Heart left ventricle (tissue), 13 donors: ENCODE measurements at regions not wholly inside any gene's neighbourhood (a gene's known extent, or its start where the extent isn't known, plus 50 kb on each side); places are given as distances from the start of the nearest gene placed in this dataset.

ENCODE experiments used
- POLR2A ChIP-seq, 2 donors: fragments of 450-650 bp; IDR thresholded peaks; one replicate each; pipeline ENCODE4 v1.6.1; 2017; ENCODE audit warnings: antibody characterized with exemption in 2 of 2, mild to moderate bottlenecking in 2 of 2, moderate library complexity in 2 of 2
- TF ChIP-seq, protein P1 (sequence below), 12 donors: fragments of 200-600 bp; sonication (generic) in 4 of 12; IDR thresholded peaks; one replicate each; pipeline versions ENCODE4 v1.5.0 to v1.8.0; 2018 to 2022; ENCODE audit warnings: antibody characterized with exemption in 12 of 12, mild to moderate bottlenecking in 5 of 12
- donor health status: ischemic (EF 13 %, LVEDD 7.1; RV severe dilation, severe dysfunction).
- donor health status: DM: no; HTN: yes; CAD: no.
- donor health status: DM: no; HTN: no; CAD: no.
- donor health status: ischemic (EF 25% LVEDD 6.9; RV normal size, moderate dysfunction).
- donor health status: ischemic (EF 25% LVEDD 5.7; RV mildly dilated, moderate dysfunction).
- donor health status: ischemic (EF 35%, LVEDD 5.7; RV mildly dilated, moderate dysfunction).
- donor health status: nonischemic (EF 11% LVEDD 7.7; RV severe dilation, severe dysfunction).
- donor health status: DM: yes; HTN: yes; CAD: no.
- donor health status: PGD.
- donor health status: ischemic (EF 29% LVEDD 5.4; RV normal size, mild dysfunction).
- donor health status: nonischemic (EF 23%, LVEDD 6.1; RV moderate dilation, normal function).

DNA sequence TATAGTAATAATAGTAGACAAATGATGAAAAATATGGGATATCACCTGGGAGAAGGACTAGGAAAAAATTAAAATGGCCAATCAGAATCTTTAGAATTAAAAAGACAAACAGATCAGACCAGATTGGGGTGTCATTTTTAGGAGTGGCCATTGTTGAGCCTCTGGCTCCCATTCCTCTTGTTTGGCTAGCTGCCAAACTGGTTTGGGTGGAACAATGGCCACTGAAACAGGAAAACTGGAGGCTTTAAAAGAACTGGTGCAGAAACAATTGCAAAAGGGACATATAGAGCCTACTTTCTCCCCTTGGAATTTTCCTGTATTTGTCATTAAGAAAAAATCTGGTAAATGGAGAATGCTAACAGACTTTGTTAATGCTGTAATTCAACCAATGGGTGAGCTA, 294.8 kb upstream of the DKK2 start:
- TF ChIP-seq, protein P1, sequence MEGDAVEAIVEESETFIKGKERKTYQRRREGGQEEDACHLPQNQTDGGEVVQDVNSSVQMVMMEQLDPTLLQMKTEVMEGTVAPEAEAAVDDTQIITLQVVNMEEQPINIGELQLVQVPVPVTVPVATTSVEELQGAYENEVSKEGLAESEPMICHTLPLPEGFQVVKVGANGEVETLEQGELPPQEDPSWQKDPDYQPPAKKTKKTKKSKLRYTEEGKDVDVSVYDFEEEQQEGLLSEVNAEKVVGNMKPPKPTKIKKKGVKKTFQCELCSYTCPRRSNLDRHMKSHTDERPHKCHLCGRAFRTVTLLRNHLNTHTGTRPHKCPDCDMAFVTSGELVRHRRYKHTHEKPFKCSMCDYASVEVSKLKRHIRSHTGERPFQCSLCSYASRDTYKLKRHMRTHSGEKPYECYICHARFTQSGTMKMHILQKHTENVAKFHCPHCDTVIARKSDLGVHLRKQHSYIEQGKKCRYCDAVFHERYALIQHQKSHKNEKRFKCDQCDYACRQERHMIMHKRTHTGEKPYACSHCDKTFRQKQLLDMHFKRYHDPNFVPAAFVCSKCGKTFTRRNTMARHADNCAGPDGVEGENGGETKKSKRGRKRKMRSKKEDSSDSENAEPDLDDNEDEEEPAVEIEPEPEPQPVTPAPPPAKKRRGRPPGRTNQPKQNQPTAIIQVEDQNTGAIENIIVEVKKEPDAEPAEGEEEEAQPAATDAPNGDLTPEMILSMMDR (IDR thresholded peaks at IDR 0.05) = no peak
- TF ChIP-seq POLR2A (IDR thresholded peaks at IDR 0.05) = no peak
